ENCODE measurements at regions not wholly inside any gene's neighbourhood (a gene's known extent, or its start where the extent isn't known, plus 50 kb on each side); places are given as distances from the start of the nearest gene placed in this dataset.

DNA sequence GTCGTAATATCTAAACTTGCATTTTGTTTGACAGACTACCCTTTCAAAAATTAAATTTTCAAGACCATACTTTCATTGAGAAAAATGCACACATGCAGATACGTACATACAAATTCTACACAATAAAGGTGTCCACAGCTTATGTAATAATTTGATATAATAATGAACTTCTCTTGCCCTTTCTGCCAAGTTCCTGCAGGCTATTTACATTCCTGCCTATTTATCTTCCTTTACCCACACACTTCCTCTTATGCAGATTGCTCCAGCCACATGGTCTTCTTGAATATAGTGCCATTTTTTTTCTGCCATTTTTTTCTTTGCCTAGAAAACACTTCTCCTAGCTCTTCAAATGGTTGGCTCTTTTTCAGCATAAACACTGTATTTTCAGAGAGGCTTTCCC lies 826.9 kb upstream of the CDH8 start:
- ChIA-PET POLR2A (no interaction called here), SMC1A (ENCODE audit: uncharacterized antibody, unreplicated experiment) (no interaction called here), CTCF (no interaction called here), RAD21 (ENCODE audit: unreplicated experiment) (no interaction called here)
- DNase-seq (ENCODE audit: low read depth, low spot score) (no peak), FAIRE-seq (no peak), ATAC-seq (no peak)
- in situ Hi-C loops (cut with MboI), result loop anchor here (10.0 kb wide), 1 partner anchor 638 kb away; no protein-coding TSS in a partner anchor
- WGBS (ENCODE audit: insufficient coverage, insufficient replicate concordance, low lambda C conversion rate, missing lambda C conversion rate), result 72% methylated on average over 2 of the region's 2 CpGs
- Histone ChIP-seq H3K4me2 (ENCODE audit: control insufficient read depth, insufficient read depth) (no peak overlapping the region), H3K36me3 (ENCODE audit: control insufficient read depth in 2 of 2, insufficient read depth in 2 of 2, low read length in 1 of 2) (no peaks in the 10 kb centered on the region), H2AFZ (ENCODE audit: control insufficient read depth, low read depth, low read length) (no peak overlapping the region), H3K9ac (ENCODE audit: control insufficient read depth, insufficient read depth, low read length) (no peak overlapping the region), H4K20me1 (ENCODE audit: control insufficient read depth, insufficient read depth) (no peaks in the 10 kb centered on the region), H3K9me3 (replicated peaks; ENCODE audit: control insufficient read depth, insufficient read depth, low read length) (no peaks in the 10 kb centered on the region), H3K4me1 (ENCODE audit: control insufficient read depth, insufficient read depth, low read length) (no peaks in the 10 kb centered on the region), H3K27ac (ENCODE audit: control insufficient read depth, insufficient read depth) (no peak overlapping the region), H3K27me3 (replicated peaks in 1 of 2; ENCODE audit: control insufficient read depth in 2 of 2, insufficient read depth in 2 of 2, low read length in 1 of 2) (no peaks in the 10 kb centered on the region), H3K4me3 (no peak overlapping the region), H3K79me2 (ENCODE audit: control insufficient read depth, insufficient read depth, low read length) (no peaks in the 10 kb centered on the region)
- TF ChIP-seq, protein P1, sequence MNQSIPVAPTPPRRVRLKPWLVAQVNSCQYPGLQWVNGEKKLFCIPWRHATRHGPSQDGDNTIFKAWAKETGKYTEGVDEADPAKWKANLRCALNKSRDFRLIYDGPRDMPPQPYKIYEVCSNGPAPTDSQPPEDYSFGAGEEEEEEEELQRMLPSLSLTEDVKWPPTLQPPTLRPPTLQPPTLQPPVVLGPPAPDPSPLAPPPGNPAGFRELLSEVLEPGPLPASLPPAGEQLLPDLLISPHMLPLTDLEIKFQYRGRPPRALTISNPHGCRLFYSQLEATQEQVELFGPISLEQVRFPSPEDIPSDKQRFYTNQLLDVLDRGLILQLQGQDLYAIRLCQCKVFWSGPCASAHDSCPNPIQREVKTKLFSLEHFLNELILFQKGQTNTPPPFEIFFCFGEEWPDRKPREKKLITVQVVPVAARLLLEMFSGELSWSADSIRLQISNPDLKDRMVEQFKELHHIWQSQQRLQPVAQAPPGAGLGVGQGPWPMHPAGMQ (IDR thresholded peaks at IDR 0.05; ENCODE audit: borderline replicate concordance), result no peak
- TF ChIP-seq ZBED1 (IDR thresholded peaks at IDR 0.05; ENCODE audit: borderline replicate concordance) (no peak), IRF4 (IDR thresholded peaks at IDR 0.05; ENCODE audit: low read depth, low read length) (no peak), POLR2A (IDR thresholded peaks at IDR 0.05; ENCODE audit: low read depth, low read length) (no peak), POLR2AphosphoS5 (IDR thresholded peaks at IDR 0.05; ENCODE audit: low read length) (no peak), RAD51 (IDR thresholded peaks at IDR 0.05) (no peak), ATF7 (IDR thresholded peaks at IDR 0.05; ENCODE audit: low read depth) (no peak), SMC3 (IDR thresholded peaks at IDR 0.05; ENCODE audit: borderline replicate concordance, low read length) (no peak), YY1 (IDR thresholded peaks at IDR 0.05; ENCODE audit: low read depth, low read length) (no peak), ZZZ3 (IDR thresholded peaks at IDR 0.05; ENCODE audit: control insufficient read depth, insufficient read length, low read depth) (no peak), SMAD5 (IDR thresholded peaks at IDR 0.05; ENCODE audit: low read depth) (no peak), IKZF1 (conservative IDR thresholded peaks at IDR 0.05) (no peak), BRCA1 (IDR thresholded peaks at IDR 0.05; ENCODE audit: low read depth, low read length) (no peak), SIN3A (IDR thresholded peaks at IDR 0.05; ENCODE audit: low read depth, low read length) (no peak)
- TF ChIP-seq, protein P2, sequence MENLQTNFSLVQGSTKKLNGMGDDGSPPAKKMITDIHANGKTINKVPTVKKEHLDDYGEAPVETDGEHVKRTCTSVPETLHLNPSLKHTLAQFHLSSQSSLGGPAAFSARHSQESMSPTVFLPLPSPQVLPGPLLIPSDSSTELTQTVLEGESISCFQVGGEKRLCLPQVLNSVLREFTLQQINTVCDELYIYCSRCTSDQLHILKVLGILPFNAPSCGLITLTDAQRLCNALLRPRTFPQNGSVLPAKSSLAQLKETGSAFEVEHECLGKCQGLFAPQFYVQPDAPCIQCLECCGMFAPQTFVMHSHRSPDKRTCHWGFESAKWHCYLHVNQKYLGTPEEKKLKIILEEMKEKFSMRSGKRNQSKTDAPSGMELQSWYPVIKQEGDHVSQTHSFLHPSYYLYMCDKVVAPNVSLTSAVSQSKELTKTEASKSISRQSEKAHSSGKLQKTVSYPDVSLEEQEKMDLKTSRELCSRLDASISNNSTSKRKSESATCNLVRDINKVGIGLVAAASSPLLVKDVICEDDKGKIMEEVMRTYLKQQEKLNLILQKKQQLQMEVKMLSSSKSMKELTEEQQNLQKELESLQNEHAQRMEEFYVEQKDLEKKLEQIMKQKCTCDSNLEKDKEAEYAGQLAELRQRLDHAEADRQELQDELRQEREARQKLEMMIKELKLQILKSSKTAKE (IDR thresholded peaks at IDR 0.05; ENCODE audit: low read depth, poor library complexity, severe bottlenecking), result no peak
- TF ChIP-seq, protein P3, sequence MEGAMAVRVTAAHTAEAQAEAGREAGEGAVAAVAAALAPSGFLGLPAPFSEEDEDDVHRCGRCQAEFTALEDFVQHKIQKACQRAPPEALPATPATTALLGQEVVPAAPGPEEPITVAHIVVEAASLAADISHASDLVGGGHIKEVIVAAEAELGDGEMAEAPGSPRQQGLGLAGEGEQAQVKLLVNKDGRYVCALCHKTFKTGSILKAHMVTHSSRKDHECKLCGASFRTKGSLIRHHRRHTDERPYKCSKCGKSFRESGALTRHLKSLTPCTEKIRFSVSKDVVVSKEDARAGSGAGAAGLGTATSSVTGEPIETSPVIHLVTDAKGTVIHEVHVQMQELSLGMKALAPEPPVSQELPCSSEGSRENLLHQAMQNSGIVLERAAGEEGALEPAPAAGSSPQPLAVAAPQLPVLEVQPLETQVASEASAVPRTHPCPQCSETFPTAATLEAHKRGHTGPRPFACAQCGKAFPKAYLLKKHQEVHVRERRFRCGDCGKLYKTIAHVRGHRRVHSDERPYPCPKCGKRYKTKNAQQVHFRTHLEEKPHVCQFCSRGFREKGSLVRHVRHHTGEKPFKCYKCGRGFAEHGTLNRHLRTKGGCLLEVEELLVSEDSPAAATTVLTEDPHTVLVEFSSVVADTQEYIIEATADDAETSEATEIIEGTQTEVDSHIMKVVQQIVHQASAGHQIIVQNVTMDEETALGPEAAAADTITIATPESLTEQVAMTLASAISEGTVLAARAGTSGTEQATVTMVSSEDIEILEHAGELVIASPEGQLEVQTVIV (IDR thresholded peaks at IDR 0.05; ENCODE audit: borderline replicate concordance, partially characterized antibody), result no peak
- intact Hi-C loops (cut with micrococcal nuclease; ENCODE audit: unreplicated experiment), result no loop called here
- no TSS peak for BruUV-seq (replicated peaks)
